B cell (primary cell): ENCODE measurements at regions not wholly inside any gene's neighbourhood (a gene's known extent, or its start where the extent isn't known, plus 50 kb on each side); places are given as distances from the start of the nearest gene placed in this dataset.

Experiments
- ATAC-seq: fragments of 200-7000 bp; cut with Tn5 transposase; one replicate; pipeline ENCODE4 v1.10.0; 2021; ENCODE audit warnings: low read depth, mild to moderate bottlenecking, moderate number of reproducible peaks, moderate library complexity
- CTCF ChIA-PET: fragments of 350-600 bp; sonication (Branson Sonifier 250); formaldehyde crosslinking; loops from one replicate; lab custom pipeline; 2021; ENCODE audit warnings: antibody characterized with exemption, inconsistent platforms; lab: Charles Lee
- POLR2A ChIA-PET: fragments of 350-600 bp; sonication (Branson Sonifier 250); formaldehyde crosslinking; loops from one replicate; lab custom pipeline; 2021; ENCODE audit warnings: antibody characterized with exemption; lab: Charles Lee
- DNase-seq: peaks from one replicate; pipeline ENCODE4 v3.0.0; 2013
- H2AFZ ChIP-seq: 2 replicates; pipeline ENCODE4 v1.6.1; 2012; ENCODE audit warnings: mild to moderate bottlenecking, low read depth, low read length; ENCODE audit not compliant: insufficient read depth, poor library complexity, severe bottlenecking
- H3K27ac ChIP-seq, 2 donors: 1 replicate in 1 of 2; 2 replicates in 1 of 2; pipeline ENCODE4 v1.5.1; 2012 to 2013; ENCODE audit warnings: low read length in 2 of 2, mild to moderate bottlenecking in 2 of 2, moderate library complexity in 1 of 2
- H3K27me3 ChIP-seq, 4 experiments: fragments of 200-600 bp in 1 of 4; sonication (generic) in 1 of 4; replicated peaks in 1 of 4; 1 replicate in 2 of 4; 2 replicates in 2 of 4; pipeline versions ENCODE4 v1.6.1 to v1.7.0; 2013 to 2016; ENCODE audit warnings: low read length in 3 of 4, mild to moderate bottlenecking in 2 of 4, mixed read lengths in 1 of 4, moderate library complexity in 1 of 4; ENCODE audit not compliant: insufficient read depth in 4 of 4, control insufficient read depth in 3 of 4; ENCODE audit errors: control extremely low read depth in 1 of 4
- H3K36me3 ChIP-seq, 2 experiments: replicated peaks in 1 of 2; 1 replicate in 1 of 2; 2 replicates in 1 of 2; pipeline versions ENCODE4 v1.6.1 to v1.7.1; 2013; ENCODE audit warnings: low read length in 1 of 2; ENCODE audit not compliant: insufficient read depth in 2 of 2, control insufficient read depth in 1 of 2; ENCODE audit errors: control extremely low read depth in 1 of 2, extremely low read depth in 1 of 2
- H3K4me1 ChIP-seq, 2 donors: fragments of 200-600 bp in 1 of 2; sonication (generic) in 1 of 2; 1 replicate in 1 of 2; 2 replicates in 1 of 2; pipeline versions ENCODE4 v1.5.1 to v1.6.1; 2013 to 2017; ENCODE audit warnings: low read length in 2 of 2; ENCODE audit not compliant: control insufficient read depth in 2 of 2, insufficient read depth in 2 of 2
- H3K4me2 ChIP-seq: replicated peaks from 2 replicates; pipeline ENCODE3; 2012; ENCODE audit warnings: mild to moderate bottlenecking, low read depth, low read length; ENCODE audit not compliant: poor library complexity, severe bottlenecking
- H3K4me3 ChIP-seq, 5 experiments: fragments of 200-600 bp in 1 of 5; sonication (generic) in 1 of 5; 1 replicate in 3 of 5; 2 replicates in 2 of 5; pipeline versions ENCODE4 v1.5.1 to v1.7.0; 2011 to 2016; ENCODE audit warnings: low read length in 4 of 5, mild to moderate bottlenecking in 4 of 5, low read depth in 2 of 5, control low read depth in 1 of 5, moderate library complexity in 1 of 5; ENCODE audit not compliant: insufficient read depth in 1 of 5; ENCODE audit errors: control extremely low read depth in 1 of 5, extremely low read depth in 1 of 5
- H3K79me2 ChIP-seq: fragments of 200-600 bp; sonication (generic); one replicate; pipeline ENCODE4 v1.6.0; 2016; ENCODE audit warnings: low read length; ENCODE audit not compliant: control insufficient read depth, insufficient read depth
- H3K9ac ChIP-seq: fragments of 200-600 bp; sonication (generic); 2 replicates; pipeline ENCODE4 v1.6.1; 2017; ENCODE audit warnings: mild to moderate bottlenecking, low read length, moderate library complexity
- H3K9me3 ChIP-seq, 3 donors: one replicate each; pipeline versions ENCODE4 v1.6.1 to v1.7.1; 2013; ENCODE audit warnings: low read length in 2 of 3; ENCODE audit not compliant: control insufficient read depth in 2 of 3, insufficient read depth in 1 of 3; ENCODE audit errors: control extremely low read depth in 1 of 3
- H4K20me1 ChIP-seq: 2 replicates; pipeline ENCODE4 v1.6.0; 2012; ENCODE audit warnings: mild to moderate bottlenecking, low read length; ENCODE audit not compliant: insufficient read depth, control insufficient read depth, poor library complexity, severe bottlenecking
- H3K27ac Mint-ChIP-seq: one replicate; pipeline ENCODE4 v1.8.0; 2021; ENCODE audit warnings: mixed read lengths
- H3K27me3 Mint-ChIP-seq: one replicate; pipeline ENCODE4 v1.8.0; 2021; ENCODE audit warnings: mixed read lengths
- H3K4me1 Mint-ChIP-seq: one replicate; pipeline ENCODE4 v1.8.0; 2021; ENCODE audit warnings: mixed read lengths
- H3K4me3 Mint-ChIP-seq: one replicate; pipeline ENCODE4 v1.8.0; 2021; ENCODE audit warnings: mixed read lengths
- H3K9me3 Mint-ChIP-seq: one replicate; pipeline ENCODE4 v1.8.0; 2022; ENCODE audit warnings: mixed read lengths; ENCODE audit not compliant: insufficient read depth
- CTCF ChIP-seq: fragments of 200-600 bp; IDR thresholded peaks from one replicate; pipeline ENCODE4 v1.8.0; 2022; ENCODE audit warnings: antibody characterized with exemption, mild to moderate bottlenecking
- EZH2 ChIP-seq: IDR thresholded peaks from 2 replicates; pipeline ENCODE4 v1.6.1; 2012; ENCODE audit warnings: borderline replicate concordance, low read depth, mild to moderate bottlenecking, moderate library complexity, low read length; ENCODE audit not compliant: insufficient read depth, poor library complexity, severe bottlenecking
- WGBS: methylation state at CpG from one replicate; pipeline ENCODE4 v1.1.5; 2013; ENCODE audit warnings: missing lambda C conversion rate; ENCODE audit not compliant: insufficient coverage; 5-methylcytosine and 5-hydroxymethylcytosine counted together
- intact Hi-C: fragments of 100-400 bp; cut with micrococcal nuclease; formaldehyde crosslinking; loops from one replicate; pipeline ENCODE4 v1.10.0; 2022

- WGBS = 96% methylated on average over 2 of the region's 4 CpGs
- Histone ChIP-seq H3K27ac (no peak overlapping the region), H3K27me3 (no peaks in the 10 kb centered on the region), H3K36me3 (no peaks in the 10 kb centered on the region), H3K4me3 (no peak overlapping the region), H3K9ac (no peak overlapping the region), H3K4me1 (no peaks in the 10 kb centered on the region), H3K9me3 (peaks cover 0 to 3% (median 0%) of the 10 kb centered on the region in 3 donors), H3K4me2 (no peak overlapping the region), H2AFZ (no peak overlapping the region), H4K20me1 (no peaks in the 10 kb centered on the region), H3K79me2 (no peaks in the 10 kb centered on the region)
- Mint-ChIP-seq H3K4me3 (no peak overlapping the region), H3K9me3 (no peaks in the 10 kb centered on the region), H3K27ac (no peak overlapping the region), H3K4me1 (no peaks in the 10 kb centered on the region), H3K27me3 (no peaks in the 10 kb centered on the region)
- no peak for ATAC-seq
- intact Hi-C loops = no loop called here
- CTCF ChIA-PET = no interaction called here
- POLR2A ChIA-PET = no interaction called here
- TF ChIP-seq EZH2 (no peak), CTCF (no peak)
- no peak for DNase-seq
These were observed 165.5 kb upstream of the CDH19 start for GRCh38 chr18:66769375-66769774.

- H3K4me1 Mint-ChIP-seq = no peaks in the 10 kb centered on the region
These were observed 160.3 kb upstream of the CDH19 start for GRCh38 chr18:66764230-66764629.

More at GRCh38 chr18:66764230-66764629, 160.3 kb upstream of the CDH19 start:
- H3K27ac ChIP-seq = no peak overlapping the region
- H3K36me3 ChIP-seq = no peaks in the 10 kb centered on the region
- DNase-seq = no peak
- H3K4me2 ChIP-seq = no peak overlapping the region
- no peak overlapping the region for H3K9ac ChIP-seq
- ChIA-PET CTCF (no interaction called here), POLR2A (no interaction called here)
- H3K9me3 ChIP-seq = no peaks in the 10 kb centered on the region
- no peaks in the 10 kb centered on the region for H4K20me1 ChIP-seq
- ATAC-seq = no peak
- H2AFZ ChIP-seq = no peak overlapping the region
- intact Hi-C loops = no loop called here
- 100% methylated on average over 1 of the region's 4 CpGs for WGBS
- no peak overlapping the region for H3K4me3 Mint-ChIP-seq
- no peaks in the 10 kb centered on the region for H3K79me2 ChIP-seq
- no peaks in the 10 kb centered on the region for H3K27me3 Mint-ChIP-seq
- H3K9me3 Mint-ChIP-seq = no peaks in the 10 kb centered on the region
- no peak overlapping the region for H3K4me3 ChIP-seq
- no peak for TF ChIP-seq CTCF
- no peak for TF ChIP-seq EZH2
- no peaks in the 10 kb centered on the region for H3K27me3 ChIP-seq
- H3K27ac Mint-ChIP-seq = no peak overlapping the region
- no peaks in the 10 kb centered on the region for H3K4me1 ChIP-seq
